ENCODE measurements at regions not wholly inside any gene's neighbourhood (a gene's known extent, or its start where the extent isn't known, plus 50 kb on each side); places are given as distances from the start of the nearest gene placed in this dataset.

- no peaks in the 10 kb centered on the region for H3K4me1 Mint-ChIP-seq
- Histone ChIP-seq H3K9me3 (ENCODE audit: control insufficient read depth, low read length) (no peaks in the 10 kb centered on the region), H3K27ac (ENCODE audit: low read depth, low read length) (no peak overlapping the region), H3K27me3 (ENCODE audit: control insufficient read depth, insufficient read depth, low read length, poor library complexity, severe bottlenecking) (no peaks in the 10 kb centered on the region), H3K4me3 (ENCODE audit: low read length) (no peak overlapping the region), H3K9ac (ENCODE audit: extremely low read depth, low read length, poor library complexity, severe bottlenecking) (no peak overlapping the region), H3K36me3 (ENCODE audit: control insufficient read depth, insufficient read depth, low read length) (no peaks in the 10 kb centered on the region), H3K4me1 (ENCODE audit: control insufficient read depth, insufficient read depth, low read length) (no peaks in the 10 kb centered on the region)
- 40 to 62% methylated on average over 2 to 4 of the region's 4 CpGs for WGBS, 2 experiments (ENCODE audit: insufficient coverage in 1 of 2, insufficient read length in 1 of 2)
- H3K9me3 Mint-ChIP-seq: no peaks in the 10 kb centered on the region
- peaks cover 4% of the 10 kb centered on the region for H3K27me3 Mint-ChIP-seq (ENCODE audit: insufficient read depth)
- no peak for DNase-seq
- H3K4me3 Mint-ChIP-seq: no peak overlapping the region
- H3K27ac Mint-ChIP-seq: no peak overlapping the region
- no peak for TF ChIP-seq CTCF (conservative IDR thresholded peaks at IDR 0.05)
- no peaks in the 10 kb centered on the region for H3K36me3 Mint-ChIP-seq (ENCODE audit: low read depth)
These were observed 185.6 kb upstream of the TENM4 start for GRCh38 chr11:79626135-79627075.

GRCh38 chr11:79623375-79623774, 182.5 kb upstream of the TENM4 start:
- Mint-ChIP-seq H3K4me1 (no peaks in the 10 kb centered on the region), H3K4me3 (no peak overlapping the region), H3K36me3 (ENCODE audit: low read depth) (no peaks in the 10 kb centered on the region), H3K9me3 (no peaks in the 10 kb centered on the region), H3K27me3 (ENCODE audit: insufficient read depth) (peaks cover 16% of the 10 kb centered on the region), H3K27ac (no peak overlapping the region)
- Histone ChIP-seq H3K36me3 (ENCODE audit: control insufficient read depth, insufficient read depth, low read length) (no peaks in the 10 kb centered on the region), H3K4me3 (ENCODE audit: low read length) (no peak overlapping the region), H3K9ac (ENCODE audit: extremely low read depth, low read length, poor library complexity, severe bottlenecking) (no peak overlapping the region), H3K9me3 (ENCODE audit: control insufficient read depth, low read length) (no peaks in the 10 kb centered on the region), H3K27me3 (ENCODE audit: control insufficient read depth, insufficient read depth, low read length, poor library complexity, severe bottlenecking) (no peaks in the 10 kb centered on the region), H3K4me1 (ENCODE audit: control insufficient read depth, insufficient read depth, low read length) (no peaks in the 10 kb centered on the region), H3K27ac (ENCODE audit: low read depth, low read length) (no peak overlapping the region)
- 85 to 100% methylated on average over 1 to 2 of the region's 2 CpGs for WGBS, 2 experiments (ENCODE audit: insufficient coverage in 1 of 2, insufficient read length in 1 of 2)
- no peak for TF ChIP-seq CTCF (conservative IDR thresholded peaks at IDR 0.05)
- no peak for DNase-seq

GRCh38 chr11:79617561-79617960, 176.7 kb upstream of the TENM4 start:
- WGBS, 2 experiments (ENCODE audit: insufficient coverage in 1 of 2, insufficient read length in 1 of 2): 85 to 90% methylated on average over 3 of the region's 3 CpGs
- Histone ChIP-seq H3K36me3 (ENCODE audit: control insufficient read depth, insufficient read depth, low read length) (no peaks in the 10 kb centered on the region), H3K4me3 (ENCODE audit: low read length) (no peak overlapping the region), H3K9ac (ENCODE audit: extremely low read depth, low read length, poor library complexity, severe bottlenecking) (no peak overlapping the region), H3K27me3 (ENCODE audit: control insufficient read depth, insufficient read depth, low read length, poor library complexity, severe bottlenecking) (peaks cover 21% of the 10 kb centered on the region), H3K27ac (ENCODE audit: low read depth, low read length) (no peak overlapping the region), H3K4me1 (ENCODE audit: control insufficient read depth, insufficient read depth, low read length) (no peaks in the 10 kb centered on the region), H3K9me3 (ENCODE audit: control insufficient read depth, low read length) (no peaks in the 10 kb centered on the region)
- H3K4me3 Mint-ChIP-seq: no peak overlapping the region
- TF ChIP-seq CTCF (conservative IDR thresholded peaks at IDR 0.05): no peak
- H3K27ac Mint-ChIP-seq: no peak overlapping the region
- peaks cover 39% of the 10 kb centered on the region for H3K27me3 Mint-ChIP-seq (ENCODE audit: insufficient read depth)
- no peaks in the 10 kb centered on the region for H3K36me3 Mint-ChIP-seq (ENCODE audit: low read depth)
- H3K9me3 Mint-ChIP-seq: no peaks in the 10 kb centered on the region
- H3K4me1 Mint-ChIP-seq: no peaks in the 10 kb centered on the region
- DNase-seq: no peak

All from endodermal cell (in vitro differentiated cells).